NCI-H69 (cell line): ENCODE measurements at regions not wholly inside any gene's neighbourhood (a gene's known extent, or its start where the extent isn't known, plus 50 kb on each side); places are given as distances from the start of the nearest gene placed in this dataset.
A peak's percentile ranks its signal among the peaks of the same experiment; 100 is the strongest.

Experiments
- DNase-seq: peaks from one replicate; lab custom pipeline; 2025; lab: John Stamatoyannopoulos, UW

- peak; percentile 98 for DNase-seq
These were observed 327.6 kb upstream of the PLET1 start for GRCh38 chr11:112588252-112588694.

DNA sequence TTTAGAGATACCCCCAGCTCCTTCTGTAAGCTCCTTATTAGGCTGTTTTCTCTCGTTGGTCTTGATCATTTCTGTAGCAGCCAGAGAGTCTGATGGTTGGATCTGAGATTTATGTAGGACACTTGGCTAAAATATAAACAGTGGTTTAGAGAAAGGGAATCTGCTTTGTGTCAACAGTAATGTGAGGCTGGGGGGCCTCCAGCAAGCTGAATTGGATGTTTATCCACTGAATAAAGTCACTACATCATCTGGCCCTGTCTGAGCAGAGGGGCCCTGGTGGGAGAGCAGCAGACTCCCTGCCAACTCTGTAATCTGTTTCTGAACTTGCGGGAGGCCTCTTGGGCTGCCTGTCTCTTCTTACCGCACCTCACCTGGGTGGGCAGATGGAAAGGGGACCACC lies 328.5 kb upstream of the PLET1 start:
- DNase-seq, result peak; percentile 19

GRCh38 chr11:112590764-112591163 lies 330.1 kb upstream of the PLET1 start:
- no peak for DNase-seq

DNA sequence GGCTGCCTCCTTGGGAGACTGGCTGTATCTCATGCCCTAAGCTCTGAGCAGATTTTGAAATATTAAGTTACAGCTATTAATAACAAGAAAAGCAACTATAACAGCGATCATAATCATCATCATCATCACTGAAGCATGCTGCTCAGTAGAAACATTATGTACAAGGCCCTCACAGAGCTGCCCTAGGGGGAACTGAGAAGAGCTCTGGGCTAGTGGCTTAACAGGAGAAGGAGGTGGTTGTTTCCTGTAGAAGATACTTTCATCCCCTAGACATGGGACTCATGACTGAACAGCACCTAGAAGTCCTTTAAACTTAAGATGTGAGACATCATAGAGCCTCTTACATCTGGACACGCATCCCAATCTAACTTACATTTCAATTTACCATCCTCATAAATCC lies 332.8 kb upstream of the PLET1 start:
- DNase-seq, result no peak

GRCh38 chr11:112596324-112596723 lies 335.7 kb upstream of the PLET1 start:
- DNase-seq, result no peak

DNA sequence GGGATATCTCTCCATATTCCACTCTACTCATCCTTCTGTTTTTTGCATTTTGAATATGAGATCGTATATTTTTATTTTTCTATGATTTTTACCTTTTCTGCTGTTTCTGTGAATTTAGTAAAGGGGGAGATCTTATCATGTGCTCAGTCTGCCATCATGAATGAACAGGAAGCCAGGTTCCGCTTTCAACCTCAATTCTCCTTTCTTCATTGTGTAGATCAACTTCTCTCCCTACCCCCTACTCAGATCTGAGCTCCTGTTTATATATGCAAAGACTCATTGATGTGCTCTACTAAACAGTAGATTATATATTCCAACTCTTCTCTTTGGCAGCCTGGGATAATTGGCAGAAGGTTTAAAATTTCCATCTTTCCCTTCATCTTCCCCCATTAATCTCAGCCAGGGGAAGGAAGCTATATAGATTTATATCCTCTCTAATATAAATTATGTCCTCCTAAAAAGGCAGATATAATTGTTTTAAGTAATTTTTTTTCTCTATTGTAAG lies 336.7 kb upstream of the PLET1 start:
- DNase-seq, result no peak

DNA sequence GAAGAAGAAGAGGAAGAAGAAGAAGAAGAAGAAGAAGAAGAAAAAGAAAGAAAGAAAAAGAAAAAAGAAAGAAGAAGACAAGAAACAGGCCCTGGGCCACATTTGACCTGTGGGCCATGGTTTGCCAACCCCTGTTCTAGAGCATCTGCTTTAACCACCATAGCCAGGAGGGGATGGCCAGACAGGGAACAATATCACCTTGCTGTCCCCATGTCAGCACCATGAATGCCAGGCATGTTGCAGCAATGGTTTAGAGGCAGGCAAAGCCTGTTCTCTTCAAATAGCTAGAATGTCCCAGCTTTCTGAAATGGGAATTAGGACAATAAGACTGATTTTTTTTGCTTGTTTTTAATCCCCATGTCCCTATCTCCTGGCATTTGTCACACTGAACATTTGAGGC lies 338.6 kb upstream of the PLET1 start:
- no peak for DNase-seq

DNA sequence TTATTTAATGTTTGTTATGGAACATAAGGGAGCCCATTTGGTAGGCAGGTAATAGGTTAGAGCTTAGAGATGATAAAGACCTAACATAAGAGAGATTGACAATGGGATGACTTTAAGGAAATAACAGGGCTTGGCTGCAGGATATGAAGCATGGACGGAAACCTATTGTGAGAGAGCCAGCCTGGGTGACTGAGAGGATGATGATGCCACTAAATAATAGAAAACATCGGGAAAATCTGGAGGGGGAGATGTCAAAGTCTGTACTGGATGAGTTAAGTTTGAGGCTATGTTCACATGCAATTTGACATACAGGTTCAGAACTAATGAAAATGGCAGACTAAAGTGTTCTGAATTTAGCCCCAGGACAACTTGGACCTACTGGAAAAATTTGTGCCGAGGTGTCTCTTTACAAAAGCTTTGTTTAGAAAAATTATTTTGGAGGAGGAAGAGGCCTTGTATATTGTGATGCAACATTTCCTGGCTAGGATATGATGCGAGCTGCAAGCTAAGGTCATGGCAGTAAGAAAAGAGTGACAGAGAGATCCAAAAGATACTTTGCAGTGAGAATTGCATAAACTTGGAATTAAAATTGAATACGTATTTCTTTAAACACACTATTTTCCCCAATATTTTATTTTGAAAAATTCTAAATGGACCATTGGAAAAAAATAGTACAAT lies 339.3 kb upstream of the PLET1 start:
- DNase-seq, result no peak

- no peak for DNase-seq
These were observed 344.5 kb upstream of the PLET1 start for GRCh38 chr11:112605093-112605666.

DNA sequence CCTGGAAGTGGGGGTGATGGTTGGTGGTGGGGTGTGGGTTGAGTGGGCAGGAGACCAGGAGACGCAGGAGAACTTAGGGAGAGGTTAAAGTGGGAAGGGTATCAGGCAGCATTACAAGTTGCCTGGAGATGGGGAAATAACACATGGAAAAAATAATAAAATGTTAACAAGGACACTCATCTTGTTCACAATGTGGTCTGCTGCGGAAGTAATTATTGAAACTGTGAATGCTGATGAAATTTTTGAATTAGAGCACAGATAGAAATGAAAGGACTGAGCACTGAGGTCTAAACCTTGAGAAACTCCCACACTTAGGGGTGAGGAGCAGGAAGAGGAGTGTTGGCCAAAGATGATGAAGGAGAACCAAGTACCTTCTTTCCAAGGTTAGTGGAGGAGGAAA lies 346.0 kb upstream of the PLET1 start:
- no peak for DNase-seq

DNA sequence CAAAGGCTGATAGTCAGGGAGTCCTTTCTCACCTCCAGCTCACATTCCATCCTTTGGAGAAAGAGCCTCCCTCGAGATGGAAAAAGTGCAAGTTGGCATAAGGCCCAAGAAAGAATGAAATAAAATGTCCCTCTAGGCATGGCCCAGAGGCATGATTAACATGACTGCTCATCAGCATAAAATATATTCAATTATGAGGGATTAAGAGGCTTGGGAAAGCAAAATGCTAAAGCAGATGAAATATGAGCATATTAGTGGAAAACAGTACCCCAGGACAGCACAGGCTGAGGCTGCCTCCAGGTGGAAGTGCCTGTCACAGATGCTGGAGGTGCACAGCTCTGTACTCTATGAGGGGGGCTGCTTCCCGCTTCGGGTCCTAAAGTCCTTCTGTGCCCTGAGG lies 347.8 kb upstream of the PLET1 start:
- DNase-seq, result peak; percentile 23

DNA sequence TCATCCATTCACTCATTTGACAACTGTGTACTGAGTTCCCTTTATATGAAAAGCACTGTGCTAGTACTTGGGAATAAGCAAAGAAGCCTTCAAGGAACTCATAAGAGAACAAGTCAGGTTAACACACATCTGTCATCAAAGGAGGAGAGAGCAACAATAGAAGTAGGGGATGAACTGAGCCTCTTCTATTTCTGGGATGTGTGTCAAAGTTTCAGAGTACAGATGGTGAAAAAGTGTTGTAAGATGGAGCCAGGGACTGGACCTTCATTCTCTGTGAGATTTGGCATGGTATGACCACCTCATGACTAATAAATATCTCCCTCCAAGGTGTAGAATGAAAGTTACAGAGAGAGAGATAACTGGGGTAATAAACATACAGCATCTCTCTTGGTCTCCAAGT lies 349.8 kb upstream of the PLET1 start:
- DNase-seq, result no peak

DNA sequence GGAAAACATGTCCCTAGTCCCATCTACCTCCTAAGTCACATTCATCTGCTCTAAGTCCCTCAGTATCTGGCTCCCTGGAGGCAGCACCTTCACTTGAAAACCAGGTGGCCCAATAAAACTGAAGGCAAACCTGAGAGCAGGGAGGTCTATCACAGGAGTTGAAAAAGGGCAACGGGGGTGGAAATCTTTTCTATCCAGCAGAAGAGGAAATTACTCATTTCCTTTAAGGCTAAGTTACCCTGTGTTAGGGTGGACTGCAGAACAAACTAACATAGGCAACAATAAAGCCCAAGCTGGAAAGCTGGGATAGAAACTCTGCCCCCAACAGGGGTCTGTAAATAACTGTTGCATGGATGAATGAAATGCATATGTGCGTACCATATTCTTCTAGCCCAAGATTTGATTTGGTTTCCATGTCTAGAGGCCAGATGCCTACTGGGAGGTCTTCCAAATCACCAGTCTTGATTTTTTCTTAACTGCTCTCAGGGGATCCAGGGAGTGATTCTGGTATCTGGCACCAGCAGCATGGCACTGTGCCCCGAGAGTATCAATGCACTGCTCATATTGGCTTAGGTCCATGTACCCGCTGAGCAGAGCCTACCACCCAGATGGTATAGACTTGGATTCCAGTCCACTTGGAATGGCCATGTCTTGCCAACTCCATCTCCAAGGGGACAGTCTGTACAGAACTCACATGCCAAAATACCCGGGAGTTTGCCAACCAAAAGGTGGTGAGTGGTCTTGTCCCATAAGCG lies 350.0 kb upstream of the NCAM1 start:
- peak; percentile 99 for DNase-seq

GRCh38 chr11:112611771-112612170 lies 349.4 kb upstream of the NCAM1 start:
- DNase-seq, result no peak

DNA sequence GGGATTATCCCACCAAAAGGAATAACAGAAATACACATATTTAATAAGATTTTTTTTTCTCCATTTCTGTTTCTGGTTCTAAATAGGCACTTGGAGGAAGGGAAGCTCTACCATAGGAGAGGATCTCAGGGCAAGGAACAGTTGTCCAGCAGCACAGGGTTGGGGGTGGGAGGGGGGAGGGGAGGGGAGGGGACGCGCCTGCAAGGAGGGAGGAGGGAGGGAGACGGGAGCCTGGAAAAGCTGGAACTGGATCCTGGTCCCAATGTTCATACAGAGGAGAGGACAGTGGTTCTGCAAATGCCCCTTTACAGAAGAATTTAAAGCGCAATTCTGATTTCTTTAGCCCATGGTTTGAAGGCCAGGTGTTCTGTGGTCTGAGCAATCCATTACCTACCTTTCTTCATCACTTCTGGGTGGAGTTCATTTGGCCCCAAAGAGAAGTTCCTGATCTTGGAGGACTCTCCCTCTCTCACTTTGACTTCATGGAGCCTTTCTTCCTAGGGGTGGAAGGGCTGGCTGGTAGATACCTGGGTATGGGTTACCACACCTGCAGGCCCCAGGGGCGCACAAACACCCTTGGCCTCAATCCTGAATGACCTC lies 348.9 kb upstream of the NCAM1 start:
- peak; percentile 71 for DNase-seq

GRCh38 chr11:112613051-112613972 lies 347.9 kb upstream of the NCAM1 start:
- peak; percentile 81 for DNase-seq

DNA sequence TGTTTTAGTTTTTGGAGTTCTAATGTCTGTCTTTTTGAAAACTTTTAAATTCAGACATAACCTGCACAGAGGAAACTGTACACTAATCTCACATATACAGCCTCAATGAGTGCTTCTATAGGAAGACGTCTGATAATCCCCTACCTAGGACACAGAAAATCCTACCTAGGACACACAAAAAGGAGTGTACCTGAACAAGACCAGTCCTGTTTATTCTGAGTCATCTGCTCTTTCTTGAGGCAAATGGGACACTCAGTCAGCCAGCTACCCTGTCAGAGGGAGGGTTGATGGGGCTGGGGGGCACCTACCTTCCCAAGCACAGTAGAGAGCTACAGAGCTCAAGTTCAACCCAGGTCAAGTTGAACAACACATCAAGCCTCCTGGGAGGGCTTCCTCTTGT lies 346.6 kb upstream of the NCAM1 start:
- DNase-seq, result no peak

- DNase-seq, result no peak
These were observed 346.0 kb upstream of the NCAM1 start for GRCh38 chr11:112615238-112615637.

DNA sequence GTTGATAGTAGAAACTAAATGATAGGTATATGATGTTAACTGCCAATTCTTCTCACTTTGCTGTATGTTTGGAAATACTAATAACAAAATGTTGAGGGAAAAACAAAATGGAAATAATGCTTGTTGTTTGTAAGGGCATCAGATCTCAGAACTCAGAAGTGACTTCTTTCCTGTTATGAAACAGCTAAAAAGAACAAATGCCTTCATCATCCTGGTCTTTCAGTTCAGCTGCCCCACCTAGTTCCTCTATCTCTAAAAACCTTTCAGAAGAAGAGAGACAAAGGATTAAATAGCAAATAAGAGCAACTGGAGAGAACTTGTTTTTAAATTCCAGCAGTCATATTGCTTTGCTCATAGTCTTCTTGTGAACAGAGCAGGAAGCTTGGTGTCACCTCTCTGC lies 345.3 kb upstream of the NCAM1 start:
- no peak for DNase-seq

- no peak for DNase-seq
These were observed 344.7 kb upstream of the NCAM1 start for GRCh38 chr11:112616327-112617097.

DNA sequence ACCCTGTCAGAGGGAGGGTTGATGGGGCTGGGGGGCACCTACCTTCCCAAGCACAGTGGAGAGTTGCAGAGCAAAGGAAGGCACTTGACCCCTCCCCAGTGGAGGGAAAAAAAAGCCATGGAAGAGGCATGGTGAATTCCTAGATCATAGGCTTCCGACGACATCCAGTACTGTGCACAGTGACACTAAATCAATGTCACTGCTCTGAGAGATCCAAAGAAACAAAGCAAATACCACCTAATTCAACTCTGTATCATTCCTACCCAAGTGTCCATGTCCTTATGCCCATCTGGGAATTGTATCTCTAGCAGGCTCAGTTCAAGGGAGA lies 344.2 kb upstream of the NCAM1 start:
- DNase-seq, result no peak
